ENCODE measurements at regions not wholly inside any gene's neighbourhood (a gene's known extent, or its start where the extent isn't known, plus 50 kb on each side); places are given as distances from the start of the nearest gene placed in this dataset.

GRCh38 chr21:31397030-31397429 is 53.0 kb upstream of the TIAM1 start:
- FAIRE-seq (no peak), DNase-seq (ENCODE audit: low read depth, low spot score) (no peak)
- TF ChIP-seq CTCF (IDR thresholded peaks at IDR 0.05; ENCODE audit: extremely low read depth in 1 of 2, insufficient read depth in 1 of 2, low read depth in 1 of 2, low read length in 2 of 2) (no peak), JUN (IDR thresholded peaks at IDR 0.05; ENCODE audit: borderline replicate concordance, insufficient read depth, insufficient read length, low read depth) (no peak), EZH2 (IDR thresholded peaks at IDR 0.05; ENCODE audit: borderline replicate concordance, low read depth, low read length, severe bottlenecking) (no peak), MYC (IDR thresholded peaks at IDR 0.05; ENCODE audit: low read depth, low read length) (no peak), GATA2 (IDR thresholded peaks at IDR 0.05; ENCODE audit: insufficient read depth, insufficient read length, low read depth, low read length) (no peak), POLR2AphosphoS5 (IDR thresholded peaks at IDR 0.05; ENCODE audit: insufficient read depth, low read depth, low read length) (no peak), POLR2A (IDR thresholded peaks at IDR 0.05; ENCODE audit: low read depth, low read length) (no peak), FOS (IDR thresholded peaks at IDR 0.05; ENCODE audit: borderline replicate concordance, insufficient read depth, low read length) (no peak), MAX (IDR thresholded peaks at IDR 0.05; ENCODE audit: insufficient read depth, insufficient read length) (no peak)
- POLR2A ChIA-PET = no interaction called here
- intact Hi-C loops (cut with micrococcal nuclease) (no loop called here), dilution Hi-C loops (cut with MboI; ENCODE audit: extremely low pct_ligation_motif_present, low sequenced_read_pairs) (no loop called here)
- CTCF ChIA-PET = no interaction called here
- H3K9me1 ChIP-seq (replicated peaks; ENCODE audit: control insufficient read depth, extremely low read depth, insufficient read depth, low read length) = no peaks in the 10 kb centered on the region
- no peaks in the 10 kb centered on the region for H3K27me3 ChIP-seq (ENCODE audit: control insufficient read depth in 2 of 2, insufficient read depth in 2 of 2, low read length in 2 of 2)
- H4K20me1 ChIP-seq (replicated peaks; ENCODE audit: control insufficient read depth, extremely low read depth, insufficient read depth, low read length) = no peaks in the 10 kb centered on the region
- no peak overlapping the region for H3K4me2 ChIP-seq (ENCODE audit: insufficient read depth, low read length)
- no peaks in the 10 kb centered on the region for H3K36me3 ChIP-seq (ENCODE audit: control insufficient read depth in 2 of 2, extremely low read depth in 1 of 2, insufficient read depth in 2 of 2, low read length in 2 of 2)
- no peak overlapping the region for H3K9ac ChIP-seq (replicated peaks; ENCODE audit: extremely low read depth, insufficient read depth, low read length)
- no peaks in the 10 kb centered on the region for H3K79me2 ChIP-seq (ENCODE audit: control insufficient read depth, insufficient read depth, low read length)
- BruUV-seq (replicated peaks) = no TSS peak
- no peak overlapping the region for H3K4me3 ChIP-seq (replicated peaks in 1 of 3; ENCODE audit: insufficient read depth in 1 of 3, low read depth in 1 of 3, low read length in 3 of 3)
- no peaks in the 10 kb centered on the region for H3K4me1 ChIP-seq (ENCODE audit: control insufficient read depth, extremely low read depth, insufficient read depth, low read length)
- H2AFZ ChIP-seq (ENCODE audit: low read depth, low read length) = no peak overlapping the region
- H3K27ac ChIP-seq (ENCODE audit: insufficient read depth, low read depth, low read length) = no peak overlapping the region
- H3K9me3 ChIP-seq (replicated peaks; ENCODE audit: control insufficient read depth, insufficient read depth, low read length) = no peaks in the 10 kb centered on the region
